HuH-7.5 (cell line): ENCODE measurements at regions not wholly inside any gene's neighbourhood (a gene's known extent, or its start where the extent isn't known, plus 50 kb on each side); places are given as distances from the start of the nearest gene placed in this dataset.

ENCODE experiments used
- DNase-seq: peaks from one replicate; pipeline ENCODE4 v3.0.0; 2011; ENCODE audit warnings: low spot score

DNA sequence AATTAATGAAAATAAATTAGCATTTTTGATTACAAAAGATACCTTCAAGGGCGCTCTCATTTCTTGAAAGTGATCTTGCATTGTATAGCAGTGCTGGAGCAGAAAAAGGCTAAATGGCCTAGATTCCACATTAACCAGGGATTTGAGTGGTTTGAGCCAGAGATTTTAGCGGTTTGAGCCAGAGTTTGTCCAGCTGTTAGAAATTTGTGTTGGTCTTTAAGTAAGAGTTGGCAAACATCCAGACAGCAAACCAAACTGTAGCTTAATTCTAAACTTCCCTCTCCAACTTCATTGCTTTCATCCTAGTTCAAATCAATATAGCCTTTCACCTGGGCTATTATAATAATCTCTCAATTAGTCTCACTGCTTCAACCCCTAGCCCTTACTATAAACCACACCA lies 351.7 kb downstream of the IGSF11 start:
- DNase-seq, result no peak

GRCh38 chr3:118683636-118684035 lies 351.0 kb downstream of the IGSF11 start:
- no peak for DNase-seq

- no peak for DNase-seq
Observed at GRCh38 chr3:118688396-118688884, 346.2 kb downstream of the IGSF11 start.

- DNase-seq, result no peak
Observed at GRCh38 chr3:118692416-118692815, 342.2 kb downstream of the IGSF11 start.

DNA sequence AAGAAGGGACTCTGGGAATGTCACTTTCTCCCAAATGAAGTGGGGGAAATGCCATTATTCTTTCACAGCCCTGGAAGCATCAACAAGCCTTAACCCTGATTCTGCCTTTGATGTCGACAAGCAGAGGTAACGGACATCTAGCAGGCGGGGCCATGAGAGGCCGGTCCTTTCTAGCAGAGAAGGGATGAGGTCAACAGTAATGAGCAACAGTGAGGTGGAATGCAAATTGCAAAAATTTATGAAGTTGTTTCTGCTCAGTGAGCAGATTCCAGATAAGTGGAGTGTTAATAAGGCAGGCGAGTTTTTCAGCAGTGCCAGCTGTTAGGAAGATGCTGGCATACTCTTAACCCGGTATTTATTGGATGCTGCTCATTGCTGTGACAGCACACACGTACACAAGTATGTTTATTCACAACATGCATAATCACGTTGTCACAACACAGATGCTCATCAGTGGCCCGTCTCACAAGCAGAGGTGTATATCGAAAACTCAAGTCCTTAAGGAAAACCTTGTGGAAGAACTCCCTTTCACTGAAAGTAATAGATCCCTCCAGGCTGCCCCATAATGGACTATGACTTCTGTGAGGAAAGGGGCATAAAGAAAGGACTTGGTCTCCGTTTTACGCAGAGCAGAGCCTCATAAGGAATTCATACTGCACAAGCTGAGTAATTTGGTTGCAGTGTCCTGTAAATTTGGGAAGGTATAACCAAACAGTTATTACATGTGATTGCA lies 329.0 kb downstream of the IGSF11 start:
- DNase-seq, result no peak

GRCh38 chr3:118707991-118708390 lies 326.7 kb downstream of the IGSF11 start:
- no peak for DNase-seq

DNA sequence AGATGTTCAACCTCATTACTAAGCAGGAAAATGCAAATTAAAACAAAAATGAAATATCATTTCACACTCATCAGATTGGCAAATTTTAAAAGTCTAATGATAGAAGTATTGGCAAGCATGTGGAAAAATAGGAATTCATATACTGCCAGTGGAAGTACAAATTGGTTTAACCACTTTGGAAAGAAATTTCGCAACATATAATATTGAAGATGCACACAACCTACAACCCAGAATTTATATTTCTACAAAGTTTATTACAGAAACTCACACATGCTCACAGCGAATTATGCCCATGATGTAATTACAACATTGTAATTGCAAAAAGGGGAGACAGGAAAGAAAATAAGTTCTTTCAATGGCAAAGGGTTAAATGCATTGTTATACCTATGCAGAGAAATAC lies 324.1 kb downstream of the IGSF11 start:
- DNase-seq, result no peak

DNA sequence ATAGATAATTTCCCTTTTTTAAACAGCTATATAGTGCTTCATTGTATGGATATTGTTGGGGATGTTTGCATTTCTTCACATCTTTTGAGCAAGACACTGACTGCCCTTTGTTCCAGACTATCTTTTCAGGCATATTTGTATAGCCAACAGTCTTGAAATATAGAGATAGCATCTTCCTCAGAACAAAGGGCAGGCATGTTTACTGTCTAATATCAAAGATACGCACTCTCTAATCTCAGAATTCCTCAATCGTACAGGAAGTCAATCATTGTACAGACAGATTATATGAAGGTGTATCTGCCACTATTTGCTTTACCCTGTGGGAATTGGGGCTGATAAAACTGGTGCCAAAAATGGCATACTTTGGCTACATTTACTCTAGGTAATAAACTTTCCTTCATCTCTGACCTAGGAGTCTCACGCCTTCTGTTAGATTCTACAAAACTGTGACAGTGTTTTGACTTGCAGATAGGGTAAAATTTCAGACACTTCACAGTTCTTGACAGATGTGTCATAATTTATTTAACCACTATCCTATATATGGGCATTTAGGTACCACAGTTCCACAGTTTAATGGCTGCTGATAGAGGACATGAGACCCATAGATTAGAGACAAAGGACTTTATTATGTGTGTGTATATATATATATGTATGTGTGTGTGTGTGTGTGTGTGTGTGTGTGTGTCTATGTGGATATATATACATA lies 321.0 kb downstream of the IGSF11 start:
- DNase-seq, result no peak

- DNase-seq, result no peak
Observed at GRCh38 chr3:118714800-118715199, 319.8 kb downstream of the IGSF11 start.

GRCh38 chr3:118729546-118729945 lies 305.1 kb downstream of the IGSF11 start:
- DNase-seq, result no peak

- DNase-seq, result no peak
Observed at GRCh38 chr3:118734664-118735063, 300.0 kb downstream of the IGSF11 start.

- DNase-seq, result no peak
Observed at GRCh38 chr3:118736107-118736506, 298.5 kb downstream of the IGSF11 start.

GRCh38 chr3:118740722-118741290 lies 293.8 kb downstream of the IGSF11 start:
- DNase-seq, result no peak

GRCh38 chr3:118742760-118743159 lies 291.9 kb downstream of the IGSF11 start:
- DNase-seq, result no peak

- no peak for DNase-seq
Observed at GRCh38 chr3:118744186-118744585, 290.5 kb downstream of the IGSF11 start.

- DNase-seq, result no peak
Observed at GRCh38 chr3:118754406-118755252, 280.0 kb downstream of the IGSF11 start.

GRCh38 chr3:118755253-118755801 lies 279.3 kb downstream of the IGSF11 start:
- no peak for DNase-seq

GRCh38 chr3:118760585-118761290 lies 273.9 kb downstream of the IGSF11 start:
- no peak for DNase-seq

DNA sequence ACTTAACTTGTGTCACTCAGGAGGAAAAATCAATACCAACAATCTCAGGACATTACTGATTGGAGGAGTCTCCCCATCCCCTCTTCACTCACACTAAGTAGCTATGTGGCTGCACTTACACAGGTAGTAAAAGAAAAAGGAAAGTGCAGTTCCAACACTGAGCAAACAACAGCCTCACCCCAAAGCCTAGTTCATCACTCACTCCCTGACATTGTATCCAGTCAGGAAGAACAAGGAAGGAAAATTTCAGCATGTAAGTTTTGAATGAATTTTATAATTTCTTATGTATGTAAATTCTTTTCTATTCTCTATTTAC lies 273.4 kb downstream of the IGSF11 start:
- DNase-seq, result no peak

DNA sequence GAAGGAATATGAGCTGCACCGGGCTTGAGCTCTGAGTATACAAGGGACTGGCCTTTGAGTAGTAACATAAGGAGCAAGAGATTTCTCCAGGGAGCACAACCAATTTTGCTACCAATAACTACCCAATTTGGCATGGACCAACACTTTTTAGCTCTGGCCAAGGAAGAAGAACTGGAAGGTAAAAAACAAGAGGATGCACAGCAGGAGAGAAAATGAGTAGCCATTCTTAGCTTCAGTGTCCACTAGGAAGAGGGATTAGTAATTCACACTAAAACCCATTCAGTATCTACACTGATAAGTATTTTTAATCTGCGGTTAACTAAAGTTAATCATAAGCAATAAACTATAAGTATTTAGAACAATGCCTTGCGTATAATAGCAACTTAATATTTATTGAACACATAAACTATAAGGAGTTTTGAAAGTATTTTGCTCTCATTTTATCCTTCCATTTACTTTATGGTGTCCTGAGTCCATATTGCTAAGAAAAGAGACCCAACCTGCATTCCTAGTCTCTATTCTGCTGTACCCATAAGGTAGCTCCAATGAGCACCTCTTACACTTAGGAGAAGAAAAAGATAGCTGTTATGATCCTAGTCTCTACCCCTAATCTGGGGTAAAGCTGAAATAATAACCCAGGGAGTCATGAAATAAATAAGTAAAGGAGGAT lies 268.9 kb downstream of the IGSF11 start:
- DNase-seq, result no peak

DNA sequence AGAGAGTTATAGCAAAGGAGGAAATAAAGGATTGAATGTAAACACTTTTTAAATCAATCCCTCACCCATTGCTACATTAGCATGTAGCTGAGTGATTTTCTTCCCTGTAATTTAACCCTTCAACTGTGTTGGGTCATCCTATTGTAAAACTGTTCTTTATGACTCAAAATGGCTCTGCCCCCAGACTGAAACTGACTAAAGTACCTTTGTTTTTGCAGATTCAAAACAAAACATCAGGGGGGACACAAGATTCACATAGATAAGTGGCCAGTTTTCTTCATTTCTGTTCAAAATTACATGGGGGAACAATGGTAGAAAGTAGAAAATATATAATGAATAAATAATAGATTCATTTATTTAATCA lies 268.4 kb downstream of the IGSF11 start:
- no peak for DNase-seq
